GM12873 (cell line): ENCODE measurements at regions not wholly inside any gene's neighbourhood (a gene's known extent, or its start where the extent isn't known, plus 50 kb on each side); places are given as distances from the start of the nearest gene placed in this dataset.

ENCODE experiments used
- CTCF ChIP-seq: IDR thresholded peaks from 2 replicates; pipeline ENCODE4 v1.5.1; 2012; ENCODE audit warnings: low read depth, mild to moderate bottlenecking, moderate library complexity, low read length, control low read depth; ENCODE audit not compliant: insufficient read depth; ENCODE audit errors: missing control alignments

DNA sequence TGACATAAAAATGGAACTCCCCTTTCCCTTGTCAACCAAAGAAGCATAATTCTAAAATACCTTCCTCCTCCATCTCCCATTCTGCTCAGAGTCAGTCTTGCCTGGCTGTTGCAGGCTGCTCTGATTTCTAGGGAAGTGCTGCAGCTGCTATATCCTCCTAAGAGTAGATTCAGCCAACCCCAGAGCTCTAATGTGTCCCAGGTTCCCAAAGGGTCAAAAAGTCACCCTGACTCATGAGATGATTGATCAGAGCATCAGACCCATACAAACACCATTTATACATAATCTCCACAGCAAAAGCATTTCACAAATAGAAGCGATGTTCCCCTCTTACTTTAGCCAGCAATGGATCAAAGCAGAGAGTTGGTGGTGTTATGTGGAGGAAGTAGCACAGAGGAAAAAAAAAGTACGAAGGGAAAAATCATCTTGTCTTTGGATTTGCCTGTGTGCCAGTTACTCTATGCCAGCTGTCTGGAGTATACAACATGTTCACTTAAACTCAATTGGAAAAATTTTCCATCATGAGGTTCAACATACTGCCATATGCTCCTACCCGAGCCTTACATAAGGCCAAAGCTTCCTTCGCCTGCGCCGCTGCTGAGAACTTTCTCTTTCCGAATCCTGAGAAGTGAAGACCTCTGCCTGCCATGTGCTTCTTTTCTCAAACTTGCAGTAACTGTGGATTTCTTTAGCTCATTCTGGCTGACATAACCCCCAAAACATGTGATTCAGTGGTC is 258.0 kb downstream of the TLE4 start:
- TF ChIP-seq CTCF: no peak

DNA sequence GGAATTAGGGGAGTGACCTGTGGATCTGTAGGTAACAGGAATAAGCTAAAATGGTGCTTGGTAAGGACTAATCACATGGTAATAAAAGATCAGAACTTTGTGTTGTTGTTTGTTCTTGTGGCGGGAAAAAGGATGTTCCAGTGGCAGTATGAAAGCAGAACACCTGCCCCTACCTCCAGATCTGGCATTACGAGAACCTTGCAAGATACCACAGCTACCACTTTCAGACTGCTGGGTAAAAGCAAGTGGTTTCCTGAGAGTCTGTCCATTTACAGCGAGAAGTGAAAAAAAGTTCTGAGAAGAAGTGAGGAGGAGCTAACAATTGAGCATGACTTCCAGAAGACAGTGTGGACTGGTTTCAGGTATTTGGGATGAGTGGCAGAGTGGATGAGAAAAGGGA is 252.5 kb downstream of the TLE4 start:
- no peak for TF ChIP-seq CTCF

GRCh38 chr9:79817438-79818004 is 245.8 kb downstream of the TLE4 start:
- TF ChIP-seq CTCF: no peak

DNA sequence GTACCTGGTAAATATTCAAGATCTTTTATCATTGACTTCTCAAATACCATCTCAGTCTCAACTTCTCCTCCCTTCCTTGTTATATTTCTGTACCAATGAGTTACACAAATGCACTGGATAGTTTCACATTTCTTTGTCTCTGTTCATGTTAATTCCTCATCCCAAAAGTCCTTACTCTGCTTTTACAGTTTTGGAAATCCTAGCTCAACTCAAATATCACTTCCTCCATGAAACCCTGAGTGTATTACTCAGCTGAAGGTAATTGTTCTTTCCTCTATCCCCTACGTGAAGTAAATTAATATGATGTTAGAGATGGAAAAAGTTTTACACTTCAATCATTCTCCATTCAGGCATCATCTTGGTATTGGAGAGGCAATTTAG is 241.5 kb downstream of the TLE4 start:
- TF ChIP-seq CTCF: no peak

DNA sequence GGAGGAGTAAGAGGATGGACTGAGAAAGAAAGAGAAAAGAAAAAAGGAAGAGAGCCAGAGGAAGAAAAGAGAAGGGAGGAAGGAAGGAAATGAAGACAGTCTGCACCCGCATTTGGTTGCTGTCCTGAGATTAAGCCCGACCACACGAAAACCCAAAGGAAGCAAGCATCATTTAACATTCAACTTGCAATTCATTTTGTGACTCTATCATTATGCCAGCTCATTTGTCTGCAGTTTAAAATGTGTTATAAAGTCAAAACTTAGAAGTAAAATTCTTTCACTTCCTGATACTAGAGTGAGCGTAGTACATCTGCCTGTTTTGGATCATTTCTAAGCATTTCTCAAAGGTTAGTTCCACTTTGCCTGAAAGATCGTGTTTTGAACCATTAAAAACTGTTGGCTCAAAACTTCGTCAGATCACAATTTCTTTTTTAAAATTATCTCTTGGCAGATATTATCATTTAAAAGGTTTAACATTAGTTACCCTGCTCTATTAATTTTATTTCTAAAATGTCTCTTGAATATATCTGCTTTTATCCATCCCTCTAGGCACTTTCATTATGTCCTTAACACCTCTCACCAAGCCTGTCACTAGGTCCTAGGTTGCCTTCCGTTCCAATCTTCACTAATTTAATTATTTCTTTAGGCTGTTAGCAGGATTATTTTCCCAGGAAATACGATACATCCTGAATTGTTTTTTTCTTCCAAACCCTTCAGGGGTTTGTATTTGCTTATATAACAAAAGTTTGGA is 240.9 kb downstream of the TLE4 start:
- no peak for TF ChIP-seq CTCF

DNA sequence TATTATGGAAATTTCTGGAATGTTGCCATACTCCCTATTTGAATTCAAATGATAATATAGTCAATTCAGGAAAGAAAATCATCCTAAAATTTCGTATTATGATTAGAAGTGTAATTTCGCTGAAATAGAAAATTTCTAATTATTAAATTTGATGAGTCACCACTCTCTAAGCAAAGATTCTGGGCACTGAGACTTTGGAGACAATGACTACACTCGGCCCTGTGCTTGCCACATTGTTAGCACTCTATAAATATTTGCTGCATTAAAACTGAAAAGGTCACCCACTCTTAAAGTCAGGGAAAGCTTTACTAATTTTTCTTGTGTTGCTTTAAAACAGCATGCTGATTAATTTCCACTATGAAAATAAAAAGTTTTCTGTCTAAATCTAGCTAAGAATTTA is 240.3 kb downstream of the TLE4 start:
- TF ChIP-seq CTCF: no peak

DNA sequence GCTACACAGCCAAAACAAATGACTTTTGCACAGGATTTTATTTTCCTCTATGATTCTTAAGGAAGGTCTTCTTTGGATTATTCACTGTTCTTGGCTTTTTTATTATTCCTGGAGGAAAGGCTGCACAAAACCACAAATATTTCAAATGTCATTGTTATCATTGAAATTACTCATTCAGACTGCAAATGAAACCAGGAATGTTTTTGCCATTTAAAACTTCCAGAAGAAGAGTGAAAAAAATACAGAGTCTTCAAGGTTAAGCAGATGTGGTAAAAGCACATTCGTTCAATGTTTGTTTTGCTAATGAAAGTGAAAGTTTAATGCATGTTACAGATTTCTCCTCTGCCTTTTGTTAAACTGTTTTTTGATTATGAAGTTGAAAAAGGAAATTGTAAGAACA is 238.2 kb downstream of the TLE4 start:
- no peak for TF ChIP-seq CTCF
